MG63 (cell line): ENCODE measurements at regions not wholly inside any gene's neighbourhood (a gene's known extent, or its start where the extent isn't known, plus 50 kb on each side); places are given as distances from the start of the nearest gene placed in this dataset.

ENCODE experiments used
- DNase-seq: peaks from one replicate; pipeline ENCODE4 v3.0.0-alpha.2; 2020
- H3K27me3 ChIP-seq: fragments of 250-450 bp; sonication (Bioruptor Pico); 2 replicates; pipeline ENCODE4 v1.5.1; 2020; ENCODE audit warnings: mild to moderate bottlenecking, moderate library complexity
- H3K36me3 ChIP-seq: fragments of 250-450 bp; sonication (Bioruptor Pico); 2 replicates; pipeline ENCODE4 v1.5.1; 2020; ENCODE audit warnings: mild to moderate bottlenecking, moderate library complexity
- H3K4me3 ChIP-seq: fragments of 250-450 bp; sonication (Bioruptor Pico); 2 replicates; pipeline ENCODE4 v1.5.1; 2020; ENCODE audit warnings: mild to moderate bottlenecking, moderate library complexity
- H3K9me3 ChIP-seq: fragments of 250-450 bp; sonication (Bioruptor Pico); 2 replicates; pipeline ENCODE4 v1.5.1; 2020; ENCODE audit warnings: mild to moderate bottlenecking, moderate library complexity

GRCh38 chr2:43060390-43061016 lies 165.9 kb downstream of the ZFP36L2 start:
- Histone ChIP-seq H3K36me3 (no peaks in the 10 kb centered on the region), H3K27me3 (no peaks in the 10 kb centered on the region), H3K9me3 (peaks cover 7% of the 10 kb centered on the region; the same call in 1 of the 2 replicates), H3K4me3 (no peak overlapping the region)
- no peak for DNase-seq

GRCh38 chr2:43059183-43059897 lies 167.1 kb downstream of the ZFP36L2 start:
- peak; percentile 96 for DNase-seq
- H3K9me3 ChIP-seq, result peaks cover 7% of the 10 kb centered on the region; the same call in 1 of the 2 replicates
- H3K4me3 ChIP-seq, result no peak overlapping the region
- no peaks in the 10 kb centered on the region for H3K36me3 ChIP-seq
- H3K27me3 ChIP-seq, result no peaks in the 10 kb centered on the region

- no peak for DNase-seq
- peaks cover 5% of the 10 kb centered on the region; the same call in 1 of the 2 replicates for H3K9me3 ChIP-seq
- no peak overlapping the region for H3K4me3 ChIP-seq
- no peaks in the 10 kb centered on the region for H3K27me3 ChIP-seq
- no peaks in the 10 kb centered on the region for H3K36me3 ChIP-seq
These were observed 167.7 kb downstream of the ZFP36L2 start for GRCh38 chr2:43058726-43059110.

GRCh38 chr2:43057742-43058725 lies 168.4 kb downstream of the ZFP36L2 start:
- H3K9me3 ChIP-seq, result peaks cover 5% of the 10 kb centered on the region
- no peak overlapping the region for H3K4me3 ChIP-seq
- H3K27me3 ChIP-seq, result no peaks in the 10 kb centered on the region
- DNase-seq, result no peak
- no peaks in the 10 kb centered on the region for H3K36me3 ChIP-seq

- Histone ChIP-seq H3K27me3 (no peaks in the 10 kb centered on the region), H3K4me3 (no peak overlapping the region), H3K36me3 (no peaks in the 10 kb centered on the region), H3K9me3 (peaks cover 5% of the 10 kb centered on the region)
- DNase-seq, result peak; percentile 63
These were observed 169.2 kb downstream of the ZFP36L2 start for GRCh38 chr2:43057026-43057741.

GRCh38 chr2:43055985-43056384 lies 170.4 kb downstream of the ZFP36L2 start:
- H3K36me3 ChIP-seq, result no peaks in the 10 kb centered on the region
- no peak overlapping the region for H3K4me3 ChIP-seq
- no peaks in the 10 kb centered on the region for H3K27me3 ChIP-seq
- DNase-seq, result no peak
- H3K9me3 ChIP-seq, result no peaks in the 10 kb centered on the region; the same call in none of the 2 replicates

GRCh38 chr2:43055086-43055912 lies 171.1 kb downstream of the ZFP36L2 start:
- no peaks in the 10 kb centered on the region for H3K27me3 ChIP-seq
- H3K36me3 ChIP-seq, result no peaks in the 10 kb centered on the region
- DNase-seq, result no peak
- H3K4me3 ChIP-seq, result no peak overlapping the region
- no peaks in the 10 kb centered on the region; the same call in none of the 2 replicates for H3K9me3 ChIP-seq

- Histone ChIP-seq H3K9me3 (no peaks in the 10 kb centered on the region; the same call in 1 of the 2 replicates), H3K36me3 (no peaks in the 10 kb centered on the region), H3K4me3 (no peak overlapping the region), H3K27me3 (no peaks in the 10 kb centered on the region)
- no peak for DNase-seq
These were observed 172.0 kb downstream of the ZFP36L2 start for GRCh38 chr2:43054367-43054766.

- H3K4me3 ChIP-seq, result no peak overlapping the region
- H3K27me3 ChIP-seq, result no peaks in the 10 kb centered on the region
- no peaks in the 10 kb centered on the region; the same call in 1 of the 2 replicates for H3K9me3 ChIP-seq
- DNase-seq, result no peak
- H3K36me3 ChIP-seq, result no peaks in the 10 kb centered on the region
These were observed 173.5 kb downstream of the ZFP36L2 start for GRCh38 chr2:43052944-43053306.

GRCh38 chr2:43052204-43052943 lies 174.0 kb downstream of the ZFP36L2 start:
- no peaks in the 10 kb centered on the region for H3K36me3 ChIP-seq
- no peaks in the 10 kb centered on the region for H3K27me3 ChIP-seq
- H3K9me3 ChIP-seq, result no peaks in the 10 kb centered on the region; the same call in 1 of the 2 replicates
- H3K4me3 ChIP-seq, result no peak overlapping the region
- no peak for DNase-seq

GRCh38 chr2:43051338-43051737 lies 175.1 kb downstream of the ZFP36L2 start:
- H3K27me3 ChIP-seq, result no peaks in the 10 kb centered on the region
- H3K4me3 ChIP-seq, result no peak overlapping the region
- no peaks in the 10 kb centered on the region; the same call in 1 of the 2 replicates for H3K9me3 ChIP-seq
- DNase-seq, result peak; percentile 39
- no peaks in the 10 kb centered on the region for H3K36me3 ChIP-seq

GRCh38 chr2:43050866-43051265 lies 175.5 kb downstream of the ZFP36L2 start:
- H3K9me3 ChIP-seq, result no peaks in the 10 kb centered on the region; the same call in 1 of the 2 replicates
- H3K36me3 ChIP-seq, result no peaks in the 10 kb centered on the region
- H3K27me3 ChIP-seq, result no peaks in the 10 kb centered on the region
- H3K4me3 ChIP-seq, result no peak overlapping the region
- DNase-seq, result no peak

- no peak for DNase-seq
These were observed 176.3 kb downstream of the ZFP36L2 start for GRCh38 chr2:43049836-43050801.

GRCh38 chr2:43047187-43047780 lies 179.1 kb downstream of the ZFP36L2 start:
- DNase-seq, result no peak
- Histone ChIP-seq H3K27me3 (no peaks in the 10 kb centered on the region), H3K4me3 (no peak overlapping the region), H3K9me3 (no peaks in the 10 kb centered on the region), H3K36me3 (no peaks in the 10 kb centered on the region)

More at GRCh38 chr2:43049836-43050801, 176.3 kb downstream of the ZFP36L2 start:
- Histone ChIP-seq H3K9me3 (no peaks in the 10 kb centered on the region; the same call in 1 of the 2 replicates), H3K4me3 (no peak overlapping the region), H3K27me3 (no peaks in the 10 kb centered on the region), H3K36me3 (no peaks in the 10 kb centered on the region)
